ENCODE measurements at regions not wholly inside any gene's neighbourhood (a gene's known extent, or its start where the extent isn't known, plus 50 kb on each side); places are given as distances from the start of the nearest gene placed in this dataset.
"Not testable (repeated sequence)": the region's sequence is repeated elsewhere in the genome, so short reads cannot be mapped to it uniquely, and the experiment has no call there.

DNA sequence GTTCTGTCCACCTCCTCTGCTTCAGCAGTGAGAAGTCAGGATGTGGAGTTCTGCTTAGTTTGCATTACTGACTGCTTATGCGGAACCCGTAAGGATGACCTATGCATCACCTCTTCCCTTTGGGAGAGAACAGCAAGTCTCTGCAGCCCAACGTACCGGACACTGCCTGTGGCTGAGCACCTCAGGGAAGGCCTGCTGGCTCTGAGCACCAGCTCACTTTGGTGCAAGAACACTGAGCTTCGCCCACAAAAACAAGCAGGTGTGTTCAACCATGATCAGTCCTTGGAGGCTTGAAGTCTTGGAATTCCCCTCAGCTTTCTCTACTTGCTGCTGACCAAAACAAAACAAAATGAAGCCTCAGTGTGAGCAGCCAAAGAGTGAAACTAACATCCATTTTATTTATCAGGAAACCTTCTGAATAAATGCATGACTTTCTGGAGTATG is 52.7 kb upstream of the NCK2 start:
- no peak for DNase-seq (ENCODE audit: low read depth in 4 of 4, low spot score in 2 of 4)

GRCh38 chr2:105690566-105690965 is 54.1 kb upstream of the NCK2 start:
- DNase-seq (ENCODE audit: low read depth in 4 of 4, low spot score in 2 of 4) = no peak

DNA sequence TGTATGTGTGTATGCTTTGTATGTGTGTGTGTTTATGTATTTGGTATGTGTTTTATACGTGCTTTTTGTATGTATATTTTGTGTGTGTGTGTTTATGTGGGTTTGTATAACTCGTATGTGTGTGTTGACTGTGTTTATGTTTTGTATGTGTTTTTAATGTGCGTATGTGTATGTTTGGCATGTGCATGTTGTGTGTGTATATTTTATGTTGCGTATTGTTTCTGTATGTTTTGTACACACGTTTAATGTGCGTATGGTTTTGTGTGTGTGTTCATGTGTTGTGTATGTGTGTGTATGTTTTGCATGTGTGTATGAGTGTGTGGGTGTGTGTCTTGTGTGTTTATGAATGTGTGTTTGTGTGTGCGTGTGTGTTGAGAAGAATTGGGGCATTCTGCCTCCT is 55.2 kb upstream of the NCK2 start:
- no peak for DNase-seq (ENCODE audit: low read depth in 4 of 4, low spot score in 2 of 4)

DNA sequence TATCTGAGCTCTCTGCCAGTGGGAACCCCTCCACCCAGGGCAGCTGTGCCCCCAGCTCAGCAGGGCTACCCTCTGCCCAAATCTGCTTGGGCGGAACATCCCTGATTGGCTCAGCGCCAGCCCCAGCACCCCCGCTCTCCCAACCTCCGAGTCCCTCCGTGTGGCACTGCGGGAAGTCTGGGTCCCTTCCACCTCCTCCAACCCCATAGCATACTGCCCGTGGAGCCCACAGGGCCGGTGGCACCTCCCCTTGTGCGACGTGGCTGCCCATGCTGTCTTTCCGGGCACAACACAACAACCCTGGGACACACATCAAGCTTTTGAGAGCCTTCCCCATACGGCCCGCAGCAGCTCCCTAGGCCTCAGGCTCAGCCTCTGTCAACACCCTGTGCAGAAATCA is 55.8 kb upstream of the NCK2 start:
- no peak for DNase-seq (ENCODE audit: low read depth in 4 of 4, low spot score in 2 of 4)

GRCh38 chr2:105686588-105686987 is 58.1 kb upstream of the NCK2 start:
- no peak for DNase-seq (ENCODE audit: low read depth in 4 of 4, low spot score in 2 of 4)

- DNase-seq (ENCODE audit: low read depth in 4 of 4, low spot score in 2 of 4) = no peak
Measured at GRCh38 chr2:105683011-105683492, 61.7 kb upstream of the NCK2 start.

DNA sequence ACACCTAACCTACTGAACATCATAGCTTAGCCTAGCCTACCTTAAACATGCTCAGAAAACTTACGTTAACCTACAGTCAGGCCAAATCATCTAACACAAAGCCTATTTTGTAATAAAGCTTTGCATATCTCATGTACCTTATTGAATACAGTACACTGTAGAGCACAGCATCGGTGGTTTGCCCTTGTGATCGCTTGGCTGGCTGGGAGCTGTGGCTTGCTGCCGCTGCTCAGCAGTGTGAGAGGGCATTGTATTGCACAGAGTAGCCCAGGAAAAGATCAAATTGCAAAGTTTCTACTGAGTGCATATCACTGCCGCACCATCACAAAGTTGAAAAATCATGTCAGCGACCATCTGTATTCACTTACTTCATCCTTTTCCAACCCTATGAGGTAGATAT is 62.3 kb upstream of the NCK2 start:
- DNase-seq (ENCODE audit: low read depth in 4 of 4, low spot score in 2 of 4) = no peak

GRCh38 chr2:105681927-105682326 is 62.8 kb upstream of the NCK2 start:
- DNase-seq (ENCODE audit: low read depth in 4 of 4, low spot score in 2 of 4) = no peak

DNA sequence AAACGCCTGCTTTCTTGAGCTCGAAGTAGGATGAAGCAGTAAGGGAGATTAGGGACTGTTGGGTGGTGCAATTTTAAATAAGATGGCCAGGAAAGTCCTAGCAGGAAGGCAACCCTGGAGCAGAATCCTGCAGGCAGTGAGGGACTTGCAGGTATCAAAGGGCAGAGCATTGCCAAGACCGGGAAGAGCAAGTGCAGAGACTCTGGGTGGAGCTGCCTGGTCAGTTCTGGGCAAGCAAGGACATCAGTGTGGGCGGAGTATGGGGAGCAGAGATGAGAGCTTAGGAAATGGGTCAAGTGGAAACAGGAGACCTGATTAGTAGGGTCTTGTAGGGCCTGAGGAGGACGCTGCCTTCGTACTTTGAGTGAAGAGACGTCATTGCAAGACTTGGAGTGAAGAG is 64.4 kb upstream of the NCK2 start:
- no peak for DNase-seq (ENCODE audit: low read depth in 4 of 4, low spot score in 2 of 4)

- no peak for DNase-seq (ENCODE audit: low read depth in 4 of 4, low spot score in 2 of 4)
Measured at GRCh38 chr2:105678346-105678745, 66.4 kb upstream of the NCK2 start.

DNA sequence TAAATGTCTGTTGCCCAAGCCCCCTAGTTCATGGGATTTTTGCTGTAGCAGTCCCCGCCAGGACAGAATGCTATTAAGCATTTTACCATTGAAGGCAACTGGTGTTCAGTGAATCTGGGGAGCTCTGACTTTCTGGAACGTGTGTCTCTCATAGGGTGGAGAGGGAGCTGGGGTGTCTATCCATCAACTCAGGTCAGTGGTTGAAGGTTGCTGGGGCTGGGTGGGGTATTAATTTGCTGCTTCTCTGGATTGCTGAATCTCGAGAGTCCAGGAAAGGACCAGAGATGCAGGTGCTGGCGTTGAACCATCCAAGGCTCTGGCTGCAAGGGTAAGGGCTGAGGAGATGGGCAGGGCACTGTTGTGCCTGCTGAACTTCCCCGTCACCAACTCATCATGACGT is 66.8 kb upstream of the NCK2 start:
- DNase-seq (ENCODE audit: low read depth in 4 of 4, low spot score in 2 of 4) = no peak

DNA sequence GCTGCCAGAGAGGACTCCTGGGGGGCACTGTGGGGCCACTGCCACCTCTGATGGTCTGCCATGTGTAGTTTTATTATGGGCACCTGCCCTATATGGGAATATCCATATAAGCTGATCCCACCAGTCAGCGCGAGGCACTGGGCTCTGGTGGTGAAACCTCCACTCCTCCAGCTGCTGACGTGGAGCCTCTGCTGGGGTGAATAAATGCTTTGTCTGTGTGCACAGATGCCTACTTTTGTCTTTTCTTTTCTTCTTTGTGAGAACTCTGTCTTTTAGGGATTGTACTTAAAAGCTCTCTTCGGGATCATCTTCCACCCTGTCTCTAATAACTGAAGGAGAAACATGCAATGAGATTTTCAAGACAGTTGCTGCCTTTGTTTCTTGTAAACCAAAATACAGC is 68.9 kb upstream of the NCK2 start:
- no peak for DNase-seq (ENCODE audit: low read depth in 4 of 4, low spot score in 2 of 4)

DNA sequence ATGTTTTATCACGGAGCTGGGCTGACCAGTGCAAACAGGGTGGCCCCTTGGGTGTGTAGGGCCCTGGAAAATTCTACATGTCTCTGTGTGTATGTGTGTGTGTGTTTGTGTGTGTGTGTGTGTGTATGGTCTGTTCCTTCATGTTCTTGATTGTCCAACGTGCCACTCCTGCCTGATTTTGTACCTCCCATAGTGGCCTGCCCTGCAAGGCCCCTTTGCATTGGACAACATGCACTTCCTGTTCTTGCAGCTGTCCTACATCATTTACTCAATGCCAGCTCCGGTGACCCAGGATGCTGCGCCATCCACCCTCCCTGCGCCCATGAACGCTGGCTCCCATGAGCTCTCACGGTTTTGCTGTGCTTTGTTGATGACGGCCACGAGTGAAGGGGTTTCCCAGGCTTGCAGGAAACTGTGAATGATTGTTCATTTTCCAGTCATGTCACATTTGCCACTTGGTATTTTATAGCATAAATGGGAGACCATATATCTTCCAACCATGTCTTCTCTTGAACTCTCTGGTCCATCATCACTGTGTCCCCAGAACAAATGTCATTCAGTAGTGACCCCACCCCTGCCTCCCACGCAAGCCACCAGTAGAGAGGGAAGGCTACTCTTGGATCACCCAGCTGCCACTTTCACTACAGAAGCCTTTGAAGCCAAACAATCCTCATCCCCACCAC is 69.7 kb upstream of the NCK2 start:
- no peak for DNase-seq (ENCODE audit: low read depth in 4 of 4, low spot score in 2 of 4)

- peak in 3 of 4 donors; percentile 41 to 47 (median 44) for DNase-seq (ENCODE audit: low read depth in 4 of 4, low spot score in 2 of 4)
Measured at GRCh38 chr2:105674401-105674800, 70.3 kb upstream of the NCK2 start.

- DNase-seq (ENCODE audit: low read depth in 4 of 4, low spot score in 2 of 4) = no peak
Measured at GRCh38 chr2:105671156-105671555, 73.6 kb upstream of the NCK2 start.

GRCh38 chr2:105669384-105669891 is 75.3 kb upstream of the NCK2 start:
- DNase-seq (ENCODE audit: low read depth in 4 of 4, low spot score in 2 of 4) = no peak

GRCh38 chr2:105665480-105665879 is 79.2 kb upstream of the NCK2 start:
- DNase-seq (ENCODE audit: low read depth in 4 of 4, low spot score in 2 of 4) = no peak

DNA sequence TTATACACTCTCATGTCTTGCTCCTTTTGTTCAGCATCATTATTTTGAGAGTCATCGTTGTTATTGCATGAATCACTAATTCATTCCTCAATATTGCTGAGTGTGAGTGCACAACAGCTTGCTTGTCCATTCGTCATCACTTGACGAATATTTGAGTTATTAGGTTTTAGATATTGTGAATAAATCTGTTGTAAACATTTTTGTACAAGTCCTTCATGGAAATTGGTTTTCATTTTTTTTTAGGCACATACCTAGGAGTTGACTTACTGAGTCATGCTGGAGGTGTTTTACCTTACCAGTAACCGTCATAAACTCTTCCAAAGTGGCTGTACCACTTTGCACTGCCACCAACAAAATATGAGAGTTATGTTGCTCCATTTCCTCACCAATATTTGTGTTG is 84.2 kb upstream of the NCK2 start:
- no peak for DNase-seq (ENCODE audit: low read depth in 4 of 4, low spot score in 2 of 4)

- not testable (repeated sequence) for DNase-seq (ENCODE audit: low read depth in 4 of 4, low spot score in 2 of 4)
Measured at GRCh38 chr2:105655723-105656606, 88.7 kb upstream of the NCK2 start.

GRCh38 chr2:105655244-105655643 is 89.5 kb upstream of the NCK2 start:
- DNase-seq (ENCODE audit: low read depth in 4 of 4, low spot score in 2 of 4) = no peak

DNA sequence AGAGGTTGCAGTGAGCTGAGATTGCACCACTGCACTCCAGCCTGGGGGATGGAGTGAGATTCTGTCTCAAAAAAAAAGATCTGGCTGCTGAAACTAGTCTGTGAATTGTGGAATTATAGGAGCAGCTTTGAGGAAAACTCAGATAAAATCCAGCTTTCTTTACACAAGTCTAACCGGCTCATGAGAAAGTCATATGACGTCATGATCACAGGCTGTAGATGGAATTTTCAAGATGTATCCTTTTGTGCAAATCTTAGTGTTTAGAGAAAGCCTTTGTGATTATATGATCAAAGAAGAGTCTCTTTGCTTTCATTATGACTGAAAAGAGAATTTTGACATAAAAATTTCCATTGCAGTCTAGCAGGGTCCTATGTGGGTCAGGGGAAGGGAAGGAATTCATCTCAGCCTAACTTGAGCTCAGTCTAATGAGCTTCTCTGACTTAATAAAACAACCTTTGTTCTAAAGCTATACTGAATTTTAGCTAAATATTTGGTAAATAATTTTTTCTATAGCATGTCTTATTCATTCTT is 90.2 kb upstream of the NCK2 start:
- DNase-seq (ENCODE audit: low read depth in 4 of 4, low spot score in 2 of 4) = no peak
